ENCODE measurements at regions not wholly inside any gene's neighbourhood (a gene's known extent, or its start where the extent isn't known, plus 50 kb on each side); places are given as distances from the start of the nearest gene placed in this dataset.

- Mint-ChIP-seq H3K27me3 (ENCODE audit: low read depth in 2 of 2) (peaks cover 2 to 13% of the 10 kb centered on the region in 2 donors), H3K27ac (no peak overlapping the region), H3K4me3 (no peak overlapping the region), H3K4me1 (no peaks in the 10 kb centered on the region), H3K36me3 (no peaks in the 10 kb centered on the region), H3K9me3 (no peaks in the 10 kb centered on the region)
- WGBS (ENCODE audit: insufficient coverage), result 83% methylated on average over 3 of the region's 3 CpGs
- TF ChIP-seq CTCF (IDR thresholded peaks at IDR 0.05), result no peak
- Histone ChIP-seq H3K4me1 (ENCODE audit: control insufficient read depth, insufficient read depth, low read length) (no peaks in the 10 kb centered on the region), H3K9me3 (ENCODE audit: control insufficient read depth, insufficient read depth, low read length) (no peaks in the 10 kb centered on the region), H3K27ac (ENCODE audit: low read length) (no peak overlapping the region), H3K27me3 (ENCODE audit: control insufficient read depth, insufficient read depth, low read length) (peaks cover 2% of the 10 kb centered on the region), H3K36me3 (ENCODE audit: control insufficient read depth, insufficient read depth, low read length) (no peaks in the 10 kb centered on the region), H3K4me3 (ENCODE audit: low read length) (no peak overlapping the region)
- no peak for ATAC-seq
- DNase-seq, result no peak
- intact Hi-C loops (cut with micrococcal nuclease), result no loop called here
Measured at GRCh38 chr5:107126341-107126740, 544.4 kb downstream of the EFNA5 start.

GRCh38 chr5:107124376-107124775, 546.4 kb downstream of the EFNA5 start:
- Mint-ChIP-seq H3K4me1 (no peaks in the 10 kb centered on the region), H3K4me3 (no peak overlapping the region), H3K9me3 (no peaks in the 10 kb centered on the region), H3K36me3 (no peaks in the 10 kb centered on the region), H3K27me3 (ENCODE audit: low read depth in 2 of 2) (peaks cover 0 to 13% of the 10 kb centered on the region in 2 donors), H3K27ac (no peak overlapping the region)
- Histone ChIP-seq H3K9me3 (ENCODE audit: control insufficient read depth, insufficient read depth, low read length) (no peaks in the 10 kb centered on the region), H3K36me3 (ENCODE audit: control insufficient read depth, insufficient read depth, low read length) (no peaks in the 10 kb centered on the region), H3K27ac (ENCODE audit: low read length) (no peak overlapping the region), H3K27me3 (ENCODE audit: control insufficient read depth, insufficient read depth, low read length) (peaks cover 2% of the 10 kb centered on the region), H3K4me1 (ENCODE audit: control insufficient read depth, insufficient read depth, low read length) (no peaks in the 10 kb centered on the region), H3K4me3 (ENCODE audit: low read length) (no peak overlapping the region)
- ATAC-seq (no peak), DNase-seq (no peak)
- intact Hi-C loops (cut with micrococcal nuclease), result no loop called here
- 100% methylated on average over 1 of the region's 1 CpG for WGBS (ENCODE audit: insufficient coverage)
- TF ChIP-seq CTCF (IDR thresholded peaks at IDR 0.05), result no peak

- Mint-ChIP-seq H3K27me3 (ENCODE audit: low read depth in 2 of 2) (peaks cover 0 to 13% of the 10 kb centered on the region in 2 donors), H3K36me3 (no peaks in the 10 kb centered on the region), H3K4me3 (no peak overlapping the region), H3K9me3 (no peaks in the 10 kb centered on the region), H3K4me1 (no peaks in the 10 kb centered on the region), H3K27ac (no peak overlapping the region)
- Histone ChIP-seq H3K36me3 (ENCODE audit: control insufficient read depth, insufficient read depth, low read length) (no peaks in the 10 kb centered on the region), H3K4me3 (ENCODE audit: low read length) (no peak overlapping the region), H3K27ac (ENCODE audit: low read length) (no peak overlapping the region), H3K27me3 (ENCODE audit: control insufficient read depth, insufficient read depth, low read length) (peaks cover 2% of the 10 kb centered on the region), H3K9me3 (ENCODE audit: control insufficient read depth, insufficient read depth, low read length) (no peaks in the 10 kb centered on the region), H3K4me1 (ENCODE audit: control insufficient read depth, insufficient read depth, low read length) (no peaks in the 10 kb centered on the region)
- WGBS (ENCODE audit: insufficient coverage), result 91% methylated on average over 2 of the region's 2 CpGs
- intact Hi-C loops (cut with micrococcal nuclease), result no loop called here
- TF ChIP-seq CTCF (IDR thresholded peaks at IDR 0.05), result no peak
- DNase-seq (no peak), ATAC-seq (no peak)
Measured at GRCh38 chr5:107123014-107123413, 547.7 kb downstream of the EFNA5 start.

- H3K27ac Mint-ChIP-seq, result no peak overlapping the region
- no peaks in the 10 kb centered on the region for H3K4me1 Mint-ChIP-seq
- intact Hi-C loops (cut with micrococcal nuclease), result no loop called here
- no peaks in the 10 kb centered on the region for H3K4me1 ChIP-seq (ENCODE audit: control insufficient read depth, insufficient read depth, low read length)
- peaks cover 0 to 13% of the 10 kb centered on the region in 2 donors for H3K27me3 Mint-ChIP-seq (ENCODE audit: low read depth in 2 of 2)
- no peak overlapping the region for H3K4me3 ChIP-seq (ENCODE audit: low read length)
- no peaks in the 10 kb centered on the region for H3K9me3 ChIP-seq (ENCODE audit: control insufficient read depth, insufficient read depth, low read length)
- no peak for ATAC-seq
- no peaks in the 10 kb centered on the region for H3K36me3 Mint-ChIP-seq
- H3K9me3 Mint-ChIP-seq, result no peaks in the 10 kb centered on the region
- WGBS (ENCODE audit: insufficient coverage), result 86% methylated on average over 2 of the region's 3 CpGs
- H3K27me3 ChIP-seq (ENCODE audit: control insufficient read depth, insufficient read depth, low read length), result peaks cover 2% of the 10 kb centered on the region
- no peaks in the 10 kb centered on the region for H3K36me3 ChIP-seq (ENCODE audit: control insufficient read depth, insufficient read depth, low read length)
- DNase-seq, result no peak
- H3K4me3 Mint-ChIP-seq, result no peak overlapping the region
- no peak overlapping the region for H3K27ac ChIP-seq (ENCODE audit: low read length)
- no peak for TF ChIP-seq CTCF (IDR thresholded peaks at IDR 0.05)
Measured at GRCh38 chr5:107121793-107122519, 548.8 kb downstream of the EFNA5 start.

Data from natural killer cell (primary cell).